ENCODE measurements at regions not wholly inside any gene's neighbourhood (a gene's known extent, or its start where the extent isn't known, plus 50 kb on each side); places are given as distances from the start of the nearest gene placed in this dataset.

DNA sequence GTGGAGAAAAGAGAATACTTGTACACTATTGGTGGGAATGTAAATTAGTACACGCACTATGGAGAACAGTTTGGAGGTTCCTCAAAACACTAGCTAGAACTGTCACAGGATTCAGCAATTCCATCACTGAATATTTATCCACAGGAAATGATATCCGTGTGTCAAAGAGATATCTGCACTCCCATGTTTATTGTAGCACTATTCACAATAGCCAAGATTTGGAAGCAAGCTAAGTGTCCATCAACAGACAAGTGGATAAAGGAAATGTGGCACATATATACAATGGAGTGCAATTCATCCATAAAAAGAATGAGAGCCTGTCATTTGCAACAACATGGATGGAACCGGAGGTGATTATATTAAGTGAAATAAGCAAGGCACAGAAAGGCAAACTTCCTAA, 428.5 kb downstream of the CCDC91 start:
- Histone ChIP-seq H3K27me3 (ENCODE audit: insufficient read depth, low read length) (no peaks in the 10 kb centered on the region), H3T11ph (ENCODE audit: low read length) (no peak overlapping the region), H2BK15ac (ENCODE audit: low read depth, low read length) (no peak overlapping the region), H3K18ac (ENCODE audit: insufficient read length, low read depth, low read length) (no peak overlapping the region), H3K4ac (ENCODE audit: low read depth, low read length) (no peak overlapping the region), H4K8ac (replicated peaks; ENCODE audit: insufficient read length, low read depth, low read length) (no peak overlapping the region), H3K9ac (ENCODE audit: extremely low read depth, insufficient read length, low read length) (no peak overlapping the region), H3K56ac (ENCODE audit: insufficient read length, low read depth, low read length) (no peak overlapping the region), H2BK120ac (ENCODE audit: low read depth, low read length, poor library complexity, severe bottlenecking) (no peak overlapping the region), H3K4me1 (ENCODE audit: insufficient read depth, low read length) (no peaks in the 10 kb centered on the region), H4K91ac (ENCODE audit: insufficient read length, low read depth, low read length) (no peak overlapping the region), H3K23ac (ENCODE audit: insufficient read length, low read depth, low read length) (no peak overlapping the region), H3K9me3 (ENCODE audit: control insufficient read depth, low read depth, low read length) (no peaks in the 10 kb centered on the region), H3K79me2 (ENCODE audit: insufficient read depth, low read length) (no peaks in the 10 kb centered on the region), H3K23me2 (ENCODE audit: insufficient read length, low read depth, low read length, poor library complexity, severe bottlenecking) (no peaks in the 10 kb centered on the region), H3K14ac (ENCODE audit: insufficient read depth, low read length) (no peak overlapping the region), H3K4me2 (ENCODE audit: insufficient read depth, insufficient read length, low read length) (no peak overlapping the region), H2BK20ac (ENCODE audit: low read depth, low read length, poor library complexity, severe bottlenecking) (no peak overlapping the region), H2BK5ac (ENCODE audit: insufficient read length, low read length) (no peak overlapping the region), H2BK12ac (ENCODE audit: insufficient read length, low read depth, low read length) (no peak overlapping the region), H2AFZ (ENCODE audit: low read length) (no peak overlapping the region), H2AK5ac (ENCODE audit: insufficient read length, low read length) (no peak overlapping the region), H4K5ac (ENCODE audit: insufficient read length, low read depth, low read length) (no peak overlapping the region), H3K27ac (ENCODE audit: insufficient read length, low read depth, low read length) (no peak overlapping the region), H4K20me1 (ENCODE audit: control insufficient read depth, insufficient read depth, insufficient read length) (no peaks in the 10 kb centered on the region), H3K79me1 (ENCODE audit: insufficient read depth, low read depth, low read length, poor library complexity, severe bottlenecking) (no peaks in the 10 kb centered on the region)
- Mint-ChIP-seq H3K4me3 (no peak overlapping the region), H3K27me3 (ENCODE audit: low read depth) (no peaks in the 10 kb centered on the region), H3K36me3 (ENCODE audit: insufficient read depth in 1 of 3, low read depth in 3 of 3) (0 out of 7 replicates have a peak, but pooled peaks cover 0 to 3% (median 0%) of the 10 kb centered on the region in 3 experiments), H3K27ac (no peak overlapping the region), H3K4me1 (no peaks in the 10 kb centered on the region), H3K9me3 (peaks cover 0 to 2% of the 10 kb centered on the region in 2 experiments; a peak in 2 of 5 replicates)
- WGBS (ENCODE audit: extremely low coverage, insufficient read length, low lambda C conversion rate): no CpG with 5 or more reads among the region's 3 CpGs
- TF ChIP-seq, protein P1, sequence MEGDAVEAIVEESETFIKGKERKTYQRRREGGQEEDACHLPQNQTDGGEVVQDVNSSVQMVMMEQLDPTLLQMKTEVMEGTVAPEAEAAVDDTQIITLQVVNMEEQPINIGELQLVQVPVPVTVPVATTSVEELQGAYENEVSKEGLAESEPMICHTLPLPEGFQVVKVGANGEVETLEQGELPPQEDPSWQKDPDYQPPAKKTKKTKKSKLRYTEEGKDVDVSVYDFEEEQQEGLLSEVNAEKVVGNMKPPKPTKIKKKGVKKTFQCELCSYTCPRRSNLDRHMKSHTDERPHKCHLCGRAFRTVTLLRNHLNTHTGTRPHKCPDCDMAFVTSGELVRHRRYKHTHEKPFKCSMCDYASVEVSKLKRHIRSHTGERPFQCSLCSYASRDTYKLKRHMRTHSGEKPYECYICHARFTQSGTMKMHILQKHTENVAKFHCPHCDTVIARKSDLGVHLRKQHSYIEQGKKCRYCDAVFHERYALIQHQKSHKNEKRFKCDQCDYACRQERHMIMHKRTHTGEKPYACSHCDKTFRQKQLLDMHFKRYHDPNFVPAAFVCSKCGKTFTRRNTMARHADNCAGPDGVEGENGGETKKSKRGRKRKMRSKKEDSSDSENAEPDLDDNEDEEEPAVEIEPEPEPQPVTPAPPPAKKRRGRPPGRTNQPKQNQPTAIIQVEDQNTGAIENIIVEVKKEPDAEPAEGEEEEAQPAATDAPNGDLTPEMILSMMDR (conservative IDR thresholded peaks at IDR 0.05): no peak
- DNase-seq: no peak

Data from H9 (cell line).